ENCODE measurements at regions not wholly inside any gene's neighbourhood (a gene's known extent, or its start where the extent isn't known, plus 50 kb on each side); places are given as distances from the start of the nearest gene placed in this dataset.

DNA sequence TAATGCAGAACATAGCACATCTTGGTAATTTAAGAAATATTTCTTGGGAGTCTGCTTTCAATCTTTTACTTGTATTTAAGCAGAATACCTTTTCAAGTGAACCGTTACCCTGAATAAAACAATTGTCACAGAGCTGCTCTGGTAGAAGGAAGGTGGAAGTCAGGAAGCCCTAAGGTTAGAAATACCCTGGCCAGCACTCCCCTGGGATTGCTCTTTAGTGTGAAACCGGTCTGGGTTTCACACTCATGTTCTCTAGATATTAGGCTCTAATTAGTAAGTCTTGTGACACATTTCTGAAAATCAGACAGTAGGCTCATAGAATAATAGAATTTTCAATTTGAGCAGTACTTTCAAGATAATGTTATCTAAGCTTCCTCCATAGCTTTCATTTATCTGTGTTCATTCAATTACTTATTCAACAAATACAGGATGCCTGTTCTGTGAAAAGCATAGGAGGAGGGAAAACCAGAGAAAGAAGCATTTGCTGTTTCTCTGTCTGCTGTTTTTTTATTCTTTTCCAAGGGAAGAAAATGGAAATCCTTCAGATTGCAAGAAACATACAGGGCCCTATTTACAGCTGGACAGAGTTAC is 825.5 kb downstream of the TLR4 start (continued):
- 0 out of 2 replicates have a peak, but pooled peaks have one; percentile 45 for TF ChIP-seq NBN (IDR thresholded peaks at IDR 0.05)
- no peak for TF ChIP-seq HCFC1 (IDR thresholded peaks at IDR 0.05; ENCODE audit: low read length)
- peak; percentile 25; the same call in 1 of the 2 replicates for TF ChIP-seq CHD2 (IDR thresholded peaks at IDR 0.05; ENCODE audit: borderline replicate concordance, low read depth, low read length)
- no peak for TF ChIP-seq BRCA1 (IDR thresholded peaks at IDR 0.05; ENCODE audit: low read depth, low read length)
- TF ChIP-seq, protein P1, sequence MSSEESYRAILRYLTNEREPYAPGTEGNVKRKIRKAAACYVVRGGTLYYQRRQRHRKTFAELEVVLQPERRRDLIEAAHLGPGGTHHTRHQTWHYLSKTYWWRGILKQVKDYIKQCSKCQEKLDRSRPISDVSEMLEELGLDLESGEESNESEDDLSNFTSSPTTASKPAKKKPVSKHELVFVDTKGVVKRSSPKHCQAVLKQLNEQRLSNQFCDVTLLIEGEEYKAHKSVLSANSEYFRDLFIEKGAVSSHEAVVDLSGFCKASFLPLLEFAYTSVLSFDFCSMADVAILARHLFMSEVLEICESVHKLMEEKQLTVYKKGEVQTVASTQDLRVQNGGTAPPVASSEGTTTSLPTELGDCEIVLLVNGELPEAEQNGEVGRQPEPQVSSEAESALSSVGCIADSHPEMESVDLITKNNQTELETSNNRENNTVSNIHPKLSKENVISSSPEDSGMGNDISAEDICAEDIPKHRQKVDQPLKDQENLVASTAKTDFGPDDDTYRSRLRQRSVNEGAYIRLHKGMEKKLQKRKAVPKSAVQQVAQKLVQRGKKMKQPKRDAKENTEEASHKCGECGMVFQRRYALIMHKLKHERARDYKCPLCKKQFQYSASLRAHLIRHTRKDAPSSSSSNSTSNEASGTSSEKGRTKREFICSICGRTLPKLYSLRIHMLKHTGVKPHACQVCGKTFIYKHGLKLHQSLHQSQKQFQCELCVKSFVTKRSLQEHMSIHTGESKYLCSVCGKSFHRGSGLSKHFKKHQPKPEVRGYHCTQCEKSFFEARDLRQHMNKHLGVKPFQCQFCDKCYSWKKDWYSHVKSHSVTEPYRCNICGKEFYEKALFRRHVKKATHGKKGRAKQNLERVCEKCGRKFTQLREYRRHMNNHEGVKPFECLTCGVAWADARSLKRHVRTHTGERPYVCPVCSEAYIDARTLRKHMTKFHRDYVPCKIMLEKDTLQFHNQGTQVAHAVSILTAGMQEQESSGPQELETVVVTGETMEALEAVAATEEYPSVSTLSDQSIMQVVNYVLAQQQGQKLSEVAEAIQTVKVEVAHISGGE (CRISPR knock-in tag; IDR thresholded peaks at IDR 0.05): no peak
- peak; percentile 74 to 79 for TF ChIP-seq BHLHE40 (IDR thresholded peaks at IDR 0.05; ENCODE audit: borderline replicate concordance in 1 of 2, low read depth in 2 of 2, low read length in 1 of 2)
- TF ChIP-seq SP1 (IDR thresholded peaks at IDR 0.05; ENCODE audit: low read depth, low read length): no peak
- no peak for TF ChIP-seq SUPT20H (IDR thresholded peaks at IDR 0.05; ENCODE audit: borderline replicate concordance, control insufficient read depth, low read depth, low read length)
- no peak for TF ChIP-seq NR2C2 (IDR thresholded peaks at IDR 0.05; ENCODE audit: borderline replicate concordance, control insufficient read depth, insufficient read length, low read depth)
- TF ChIP-seq NRF1 (conservative IDR thresholded peaks at IDR 0.05; ENCODE audit: low read depth, low read length): no peak
- no peak for TF ChIP-seq HDAC2 (IDR thresholded peaks at IDR 0.05)
- TF ChIP-seq, protein P2, sequence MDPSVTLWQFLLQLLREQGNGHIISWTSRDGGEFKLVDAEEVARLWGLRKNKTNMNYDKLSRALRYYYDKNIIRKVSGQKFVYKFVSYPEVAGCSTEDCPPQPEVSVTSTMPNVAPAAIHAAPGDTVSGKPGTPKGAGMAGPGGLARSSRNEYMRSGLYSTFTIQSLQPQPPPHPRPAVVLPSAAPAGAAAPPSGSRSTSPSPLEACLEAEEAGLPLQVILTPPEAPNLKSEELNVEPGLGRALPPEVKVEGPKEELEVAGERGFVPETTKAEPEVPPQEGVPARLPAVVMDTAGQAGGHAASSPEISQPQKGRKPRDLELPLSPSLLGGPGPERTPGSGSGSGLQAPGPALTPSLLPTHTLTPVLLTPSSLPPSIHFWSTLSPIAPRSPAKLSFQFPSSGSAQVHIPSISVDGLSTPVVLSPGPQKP (IDR thresholded peaks at IDR 0.05; ENCODE audit: low read depth, low read length): no peak
- TF ChIP-seq, protein P3, sequence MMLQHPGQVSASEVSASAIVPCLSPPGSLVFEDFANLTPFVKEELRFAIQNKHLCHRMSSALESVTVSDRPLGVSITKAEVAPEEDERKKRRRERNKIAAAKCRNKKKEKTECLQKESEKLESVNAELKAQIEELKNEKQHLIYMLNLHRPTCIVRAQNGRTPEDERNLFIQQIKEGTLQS (IDR thresholded peaks at IDR 0.05; ENCODE audit: borderline replicate concordance, extremely low read depth, low read depth, low read length): no peak
- TF ChIP-seq ZBED1 (IDR thresholded peaks at IDR 0.05; ENCODE audit: borderline replicate concordance): no peak
- no peak for TF ChIP-seq WRNIP1 (IDR thresholded peaks at IDR 0.05; ENCODE audit: borderline replicate concordance, low read depth, low read length)
- TF ChIP-seq FOXK2 (IDR thresholded peaks at IDR 0.05): no peak
- TF ChIP-seq, protein P4, sequence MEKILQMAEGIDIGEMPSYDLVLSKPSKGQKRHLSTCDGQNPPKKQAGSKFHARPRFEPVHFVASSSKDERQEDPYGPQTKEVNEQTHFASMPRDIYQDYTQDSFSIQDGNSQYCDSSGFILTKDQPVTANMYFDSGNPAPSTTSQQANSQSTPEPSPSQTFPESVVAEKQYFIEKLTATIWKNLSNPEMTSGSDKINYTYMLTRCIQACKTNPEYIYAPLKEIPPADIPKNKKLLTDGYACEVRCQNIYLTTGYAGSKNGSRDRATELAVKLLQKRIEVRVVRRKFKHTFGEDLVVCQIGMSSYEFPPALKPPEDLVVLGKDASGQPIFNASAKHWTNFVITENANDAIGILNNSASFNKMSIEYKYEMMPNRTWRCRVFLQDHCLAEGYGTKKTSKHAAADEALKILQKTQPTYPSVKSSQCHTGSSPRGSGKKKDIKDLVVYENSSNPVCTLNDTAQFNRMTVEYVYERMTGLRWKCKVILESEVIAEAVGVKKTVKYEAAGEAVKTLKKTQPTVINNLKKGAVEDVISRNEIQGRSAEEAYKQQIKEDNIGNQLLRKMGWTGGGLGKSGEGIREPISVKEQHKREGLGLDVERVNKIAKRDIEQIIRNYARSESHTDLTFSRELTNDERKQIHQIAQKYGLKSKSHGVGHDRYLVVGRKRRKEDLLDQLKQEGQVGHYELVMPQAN (conservative IDR thresholded peaks at IDR 0.05): no peak
- peak; percentile 69 for TF ChIP-seq NR2F1 (conservative IDR thresholded peaks at IDR 0.05)
- TF ChIP-seq RBBP5 (conservative IDR thresholded peaks at IDR 0.05): no peak

Measured in GM12878 (cell line).